ENCODE measurements at regions not wholly inside any gene's neighbourhood (a gene's known extent, or its start where the extent isn't known, plus 50 kb on each side); places are given as distances from the start of the nearest gene placed in this dataset.

DNA sequence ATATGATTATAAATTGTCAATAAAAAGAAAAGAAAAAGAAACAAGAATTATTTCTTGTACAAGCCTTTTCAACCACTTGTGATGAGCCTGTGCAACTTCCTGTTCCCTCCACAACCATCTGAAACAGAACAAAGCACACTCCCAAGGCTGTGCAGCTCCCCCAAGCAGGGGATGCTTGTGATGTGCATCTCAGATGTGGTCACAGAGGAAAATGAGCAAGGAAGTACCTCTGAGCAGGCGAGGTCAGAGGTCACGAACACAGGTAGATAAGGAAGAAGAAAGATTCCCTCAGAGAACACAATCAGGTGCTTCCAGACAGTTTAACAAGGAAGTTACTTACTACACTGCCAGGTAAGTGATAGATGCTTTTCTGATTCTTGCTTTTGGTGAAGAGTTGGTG lies 274.8 kb upstream of the SLC39A10 start:
- Histone ChIP-seq H3K27me3 (ENCODE audit: insufficient read depth) (no peaks in the 10 kb centered on the region), H3K9ac (no peak overlapping the region), H3K79me2 (ENCODE audit: insufficient read depth) (no peaks in the 10 kb centered on the region), H2AFZ (ENCODE audit: low read depth) (no peak overlapping the region), H3K4me3 (ENCODE audit: low read depth in 2 of 2, low read length in 1 of 2) (no peak overlapping the region), H3K4me2 (no peak overlapping the region), H3K9me2 (no peaks in the 10 kb centered on the region), H3K9me3 (no peaks in the 10 kb centered on the region), H3K36me3 (replicated peaks in 1 of 2; ENCODE audit: control insufficient read depth in 1 of 2, insufficient read depth in 2 of 2, low read length in 1 of 2) (no peaks in the 10 kb centered on the region), H3K27ac (ENCODE audit: low read depth in 2 of 2, low read length in 1 of 2) (no peak overlapping the region), H3F3A (replicated peaks; ENCODE audit: insufficient read depth) (no peaks in the 10 kb centered on the region), H4K20me1 (ENCODE audit: insufficient read depth) (no peaks in the 10 kb centered on the region), H3K4me1 (ENCODE audit: control insufficient read depth in 1 of 2, insufficient read depth in 2 of 2, low read depth in 1 of 2, low read length in 1 of 2) (no peaks in the 10 kb centered on the region)
- no peak for DNase-seq
- CTCF ChIA-PET = no interaction called here
- 68% methylated on average over 2 of the region's 2 CpGs for WGBS (ENCODE audit: low lambda C conversion rate)
- TF ChIP-seq, protein P1, sequence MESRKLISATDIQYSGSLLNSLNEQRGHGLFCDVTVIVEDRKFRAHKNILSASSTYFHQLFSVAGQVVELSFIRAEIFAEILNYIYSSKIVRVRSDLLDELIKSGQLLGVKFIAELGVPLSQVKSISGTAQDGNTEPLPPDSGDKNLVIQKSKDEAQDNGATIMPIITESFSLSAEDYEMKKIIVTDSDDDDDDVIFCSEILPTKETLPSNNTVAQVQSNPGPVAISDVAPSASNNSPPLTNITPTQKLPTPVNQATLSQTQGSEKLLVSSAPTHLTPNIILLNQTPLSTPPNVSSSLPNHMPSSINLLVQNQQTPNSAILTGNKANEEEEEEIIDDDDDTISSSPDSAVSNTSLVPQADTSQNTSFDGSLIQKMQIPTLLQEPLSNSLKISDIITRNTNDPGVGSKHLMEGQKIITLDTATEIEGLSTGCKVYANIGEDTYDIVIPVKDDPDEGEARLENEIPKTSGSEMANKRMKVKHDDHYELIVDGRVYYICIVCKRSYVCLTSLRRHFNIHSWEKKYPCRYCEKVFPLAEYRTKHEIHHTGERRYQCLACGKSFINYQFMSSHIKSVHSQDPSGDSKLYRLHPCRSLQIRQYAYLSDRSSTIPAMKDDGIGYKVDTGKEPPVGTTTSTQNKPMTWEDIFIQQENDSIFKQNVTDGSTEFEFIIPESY (IDR thresholded peaks at IDR 0.05; ENCODE audit: borderline replicate concordance, low read depth) = no peak
- TF ChIP-seq FOSL2 (IDR thresholded peaks at IDR 0.05; ENCODE audit: borderline replicate concordance, low read depth) (no peak), SIN3A (IDR thresholded peaks at IDR 0.05; ENCODE audit: borderline replicate concordance, low read depth, low read length) (no peak), MXI1 (IDR thresholded peaks at IDR 0.05; ENCODE audit: low read depth, low read length) (no peak), RXRA (IDR thresholded peaks at IDR 0.05; ENCODE audit: borderline replicate concordance, low read depth) (no peak), JUND (IDR thresholded peaks at IDR 0.05) (no peak), TEAD4 (IDR thresholded peaks at IDR 0.05; ENCODE audit: borderline replicate concordance, insufficient read depth) (no peak), YY1 (IDR thresholded peaks at IDR 0.05; ENCODE audit: low read depth) (no peak), EP300 (IDR thresholded peaks at IDR 0.05; ENCODE audit: borderline replicate concordance in 1 of 2, low read depth in 1 of 2, low read length in 1 of 2) (no peak), FOXM1 (IDR thresholded peaks at IDR 0.05; ENCODE audit: low read depth) (no peak), FOXJ3 (CRISPR knock-in tag; IDR thresholded peaks at IDR 0.05) (no peak), TCF12 (IDR thresholded peaks at IDR 0.05) (no peak), RAD21 (IDR thresholded peaks at IDR 0.05; ENCODE audit: low read length) (no peak), RFX5 (IDR thresholded peaks at IDR 0.05; ENCODE audit: low read length) (no peak), NRF1 (IDR thresholded peaks at IDR 0.05; ENCODE audit: low read depth, low read length) (no peak), ELF1 (IDR thresholded peaks at IDR 0.05) (no peak)
- TF ChIP-seq, protein P2, sequence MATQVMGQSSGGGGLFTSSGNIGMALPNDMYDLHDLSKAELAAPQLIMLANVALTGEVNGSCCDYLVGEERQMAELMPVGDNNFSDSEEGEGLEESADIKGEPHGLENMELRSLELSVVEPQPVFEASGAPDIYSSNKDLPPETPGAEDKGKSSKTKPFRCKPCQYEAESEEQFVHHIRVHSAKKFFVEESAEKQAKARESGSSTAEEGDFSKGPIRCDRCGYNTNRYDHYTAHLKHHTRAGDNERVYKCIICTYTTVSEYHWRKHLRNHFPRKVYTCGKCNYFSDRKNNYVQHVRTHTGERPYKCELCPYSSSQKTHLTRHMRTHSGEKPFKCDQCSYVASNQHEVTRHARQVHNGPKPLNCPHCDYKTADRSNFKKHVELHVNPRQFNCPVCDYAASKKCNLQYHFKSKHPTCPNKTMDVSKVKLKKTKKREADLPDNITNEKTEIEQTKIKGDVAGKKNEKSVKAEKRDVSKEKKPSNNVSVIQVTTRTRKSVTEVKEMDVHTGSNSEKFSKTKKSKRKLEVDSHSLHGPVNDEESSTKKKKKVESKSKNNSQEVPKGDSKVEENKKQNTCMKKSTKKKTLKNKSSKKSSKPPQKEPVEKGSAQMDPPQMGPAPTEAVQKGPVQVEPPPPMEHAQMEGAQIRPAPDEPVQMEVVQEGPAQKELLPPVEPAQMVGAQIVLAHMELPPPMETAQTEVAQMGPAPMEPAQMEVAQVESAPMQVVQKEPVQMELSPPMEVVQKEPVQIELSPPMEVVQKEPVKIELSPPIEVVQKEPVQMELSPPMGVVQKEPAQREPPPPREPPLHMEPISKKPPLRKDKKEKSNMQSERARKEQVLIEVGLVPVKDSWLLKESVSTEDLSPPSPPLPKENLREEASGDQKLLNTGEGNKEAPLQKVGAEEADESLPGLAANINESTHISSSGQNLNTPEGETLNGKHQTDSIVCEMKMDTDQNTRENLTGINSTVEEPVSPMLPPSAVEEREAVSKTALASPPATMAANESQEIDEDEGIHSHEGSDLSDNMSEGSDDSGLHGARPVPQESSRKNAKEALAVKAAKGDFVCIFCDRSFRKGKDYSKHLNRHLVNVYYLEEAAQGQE (IDR thresholded peaks at IDR 0.05; ENCODE audit: low read depth, low read length) = no peak
- TF ChIP-seq, protein P3, sequence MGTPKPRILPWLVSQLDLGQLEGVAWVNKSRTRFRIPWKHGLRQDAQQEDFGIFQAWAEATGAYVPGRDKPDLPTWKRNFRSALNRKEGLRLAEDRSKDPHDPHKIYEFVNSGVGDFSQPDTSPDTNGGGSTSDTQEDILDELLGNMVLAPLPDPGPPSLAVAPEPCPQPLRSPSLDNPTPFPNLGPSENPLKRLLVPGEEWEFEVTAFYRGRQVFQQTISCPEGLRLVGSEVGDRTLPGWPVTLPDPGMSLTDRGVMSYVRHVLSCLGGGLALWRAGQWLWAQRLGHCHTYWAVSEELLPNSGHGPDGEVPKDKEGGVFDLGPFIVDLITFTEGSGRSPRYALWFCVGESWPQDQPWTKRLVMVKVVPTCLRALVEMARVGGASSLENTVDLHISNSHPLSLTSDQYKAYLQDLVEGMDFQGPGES (IDR thresholded peaks at IDR 0.05; ENCODE audit: low read depth, low read length) = no peak
- TF ChIP-seq, protein P4, sequence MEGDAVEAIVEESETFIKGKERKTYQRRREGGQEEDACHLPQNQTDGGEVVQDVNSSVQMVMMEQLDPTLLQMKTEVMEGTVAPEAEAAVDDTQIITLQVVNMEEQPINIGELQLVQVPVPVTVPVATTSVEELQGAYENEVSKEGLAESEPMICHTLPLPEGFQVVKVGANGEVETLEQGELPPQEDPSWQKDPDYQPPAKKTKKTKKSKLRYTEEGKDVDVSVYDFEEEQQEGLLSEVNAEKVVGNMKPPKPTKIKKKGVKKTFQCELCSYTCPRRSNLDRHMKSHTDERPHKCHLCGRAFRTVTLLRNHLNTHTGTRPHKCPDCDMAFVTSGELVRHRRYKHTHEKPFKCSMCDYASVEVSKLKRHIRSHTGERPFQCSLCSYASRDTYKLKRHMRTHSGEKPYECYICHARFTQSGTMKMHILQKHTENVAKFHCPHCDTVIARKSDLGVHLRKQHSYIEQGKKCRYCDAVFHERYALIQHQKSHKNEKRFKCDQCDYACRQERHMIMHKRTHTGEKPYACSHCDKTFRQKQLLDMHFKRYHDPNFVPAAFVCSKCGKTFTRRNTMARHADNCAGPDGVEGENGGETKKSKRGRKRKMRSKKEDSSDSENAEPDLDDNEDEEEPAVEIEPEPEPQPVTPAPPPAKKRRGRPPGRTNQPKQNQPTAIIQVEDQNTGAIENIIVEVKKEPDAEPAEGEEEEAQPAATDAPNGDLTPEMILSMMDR (IDR thresholded peaks at IDR 0.05) = no peak
- TF ChIP-seq, protein P5, sequence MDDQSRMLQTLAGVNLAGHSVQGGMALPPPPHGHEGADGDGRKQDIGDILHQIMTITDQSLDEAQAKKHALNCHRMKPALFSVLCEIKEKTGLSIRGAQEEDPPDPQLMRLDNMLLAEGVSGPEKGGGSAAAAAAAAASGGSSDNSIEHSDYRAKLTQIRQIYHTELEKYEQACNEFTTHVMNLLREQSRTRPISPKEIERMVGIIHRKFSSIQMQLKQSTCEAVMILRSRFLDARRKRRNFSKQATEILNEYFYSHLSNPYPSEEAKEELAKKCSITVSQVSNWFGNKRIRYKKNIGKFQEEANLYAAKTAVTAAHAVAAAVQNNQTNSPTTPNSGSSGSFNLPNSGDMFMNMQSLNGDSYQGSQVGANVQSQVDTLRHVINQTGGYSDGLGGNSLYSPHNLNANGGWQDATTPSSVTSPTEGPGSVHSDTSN (IDR thresholded peaks at IDR 0.05) = no peak
- POLR2A ChIA-PET = no interaction called here
